GM18498 (cell line): ENCODE measurements at regions not wholly inside any gene's neighbourhood (a gene's known extent, or its start where the extent isn't known, plus 50 kb on each side); places are given as distances from the start of the nearest gene placed in this dataset.

ENCODE experiments used
- ATAC-seq: cut with Tn5 transposase; IDR thresholded peaks from one replicate; pipeline ENCODE4 v1.9.1; 2021; ENCODE audit warnings: mild to moderate bottlenecking, moderate library complexity; ENCODE audit not compliant: unreplicated experiment

GRCh38 chr3:197353001-197353866 is 54.8 kb upstream of the DLG1 start:
- ATAC-seq, result no peak

- no peak for ATAC-seq
These were observed 54.0 kb upstream of the DLG1 start for GRCh38 chr3:197352382-197352781.

GRCh38 chr3:197350446-197350845 is 52.0 kb upstream of the DLG1 start:
- no peak for ATAC-seq

DNA sequence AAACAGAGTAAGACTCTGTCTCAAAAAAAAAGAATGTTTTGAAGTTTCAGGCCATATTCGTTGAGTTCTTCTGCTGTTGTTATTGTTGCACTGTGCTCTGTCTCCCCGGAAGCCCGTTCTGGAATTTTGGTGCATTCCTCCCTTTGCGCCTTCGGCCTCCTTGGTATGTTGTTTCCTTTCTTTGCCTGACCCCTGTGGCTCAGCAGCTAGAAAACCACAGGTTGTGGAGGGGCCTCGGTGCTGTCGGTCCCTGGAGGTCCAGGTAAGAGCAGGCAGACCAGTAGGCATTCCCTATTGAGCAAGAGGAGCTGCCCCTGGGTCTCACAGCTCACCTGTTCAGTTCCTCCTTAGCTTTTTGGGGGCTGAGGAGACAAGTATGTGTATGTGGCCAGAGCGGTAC is 51.0 kb upstream of the DLG1 start:
- no peak for ATAC-seq
